PC-9 (cell line): ENCODE measurements at regions not wholly inside any gene's neighbourhood (a gene's known extent, or its start where the extent isn't known, plus 50 kb on each side); places are given as distances from the start of the nearest gene placed in this dataset.

Source experiments
- BruUV-seq: library from RNA; stranded (reverse); fragments of 400-500 nt; replicated peaks from 2 replicates; lab custom pipeline; 2021; lab: Mats Ljungman, UMichigan
- CTCF ChIA-PET: fragments of 300-600 bp; sonication (Branson Sonifier 250); formaldehyde crosslinking; loops from one replicate; lab custom pipeline; 2022; ENCODE audit warnings: antibody characterized with exemption; lab: Charles Lee
- POLR2A ChIA-PET: fragments of 300-600 bp; sonication (Branson Sonifier 250); formaldehyde crosslinking; loops from one replicate; lab custom pipeline; 2022; ENCODE audit warnings: antibody characterized with exemption; ENCODE audit not compliant: unreplicated experiment; lab: Charles Lee
- DNase-seq, 2 experiments: peaks; one replicate each; pipeline versions ENCODE4 v3.0.0 to v3.0.0-alpha.2; 2015 to 2022; ENCODE audit warnings: mixed read lengths in 1 of 2
- H2AFZ ChIP-seq: fragments of 200-600 bp; sonication (generic); 2 replicates; pipeline ENCODE4 v1.8.1; 2017; ENCODE audit warnings: antibody characterized with exemption
- H3F3A ChIP-seq: fragments of 200-600 bp; sonication (generic); 2 replicates; pipeline ENCODE4 v1.8.1; 2017; ENCODE audit warnings: antibody characterized with exemption, mild to moderate bottlenecking, low read depth; ENCODE audit not compliant: insufficient read depth
- H3K27ac ChIP-seq: fragments of 200-600 bp; sonication (generic); 2 replicates; pipeline ENCODE4 v1.6.1; 2016; ENCODE audit warnings: mixed run types
- H3K27me3 ChIP-seq: fragments of 200-600 bp; sonication (generic); 2 replicates; pipeline ENCODE4 v1.6.1; 2016; ENCODE audit warnings: low read depth, mixed run types; ENCODE audit not compliant: insufficient read depth
- H3K36me3 ChIP-seq: fragments of 200-600 bp; sonication (generic); 2 replicates; pipeline ENCODE4 v1.6.1; 2016; ENCODE audit warnings: low read depth, mixed run types
- H3K4me1 ChIP-seq: fragments of 200-600 bp; sonication (generic); replicated peaks from 2 replicates; pipeline ENCODE4 v1.6.1; 2016; ENCODE audit warnings: mixed run types; ENCODE audit not compliant: insufficient read depth
- H3K4me2 ChIP-seq: fragments of 200-600 bp; sonication (generic); 2 replicates; pipeline ENCODE4 v1.6.1; 2017; ENCODE audit warnings: mixed run types
- H3K4me3 ChIP-seq: fragments of 200-600 bp; sonication (generic); 2 replicates; pipeline ENCODE4 v1.6.1; 2016; ENCODE audit warnings: mixed run types
- H3K79me2 ChIP-seq: fragments of 200-600 bp; sonication (generic); 2 replicates; pipeline ENCODE4 v1.6.1; 2017; ENCODE audit warnings: low read depth, mixed run types
- H3K9me2 ChIP-seq: fragments of 200-600 bp; sonication (generic); 2 replicates; pipeline ENCODE4 v1.8.1; 2017; ENCODE audit warnings: mild to moderate bottlenecking; ENCODE audit not compliant: insufficient read depth
- H3K9me3 ChIP-seq: fragments of 200-600 bp; sonication (generic); 2 replicates; pipeline ENCODE4 v1.8.1; 2016; ENCODE audit warnings: low read depth; ENCODE audit not compliant: insufficient read depth
- H4K20me1 ChIP-seq: fragments of 200-600 bp; sonication (generic); 2 replicates; pipeline ENCODE4 v1.8.1; 2017; ENCODE audit not compliant: insufficient read depth
- EZH2 ChIP-seq: fragments of 200-600 bp; sonication (generic); IDR thresholded peaks from 2 replicates; pipeline ENCODE4 v1.8.0; 2017; ENCODE audit warnings: antibody characterized with exemption, low read depth
- intact Hi-C: fragments of 100-400 bp; cut with micrococcal nuclease; formaldehyde crosslinking; loops from one replicate; pipeline ENCODE4 v1.10.0; 2022; ENCODE audit not compliant: unreplicated experiment
- TF ChIP-seq, protein P1 (sequence below): fragments of 200-600 bp; sonication (generic); conservative IDR thresholded peaks from 2 replicates; pipeline ENCODE4 v1.6.1; 2017; ENCODE audit warnings: mixed run types, antibody characterized with exemption, mild to moderate bottlenecking, moderate library complexity

DNA sequence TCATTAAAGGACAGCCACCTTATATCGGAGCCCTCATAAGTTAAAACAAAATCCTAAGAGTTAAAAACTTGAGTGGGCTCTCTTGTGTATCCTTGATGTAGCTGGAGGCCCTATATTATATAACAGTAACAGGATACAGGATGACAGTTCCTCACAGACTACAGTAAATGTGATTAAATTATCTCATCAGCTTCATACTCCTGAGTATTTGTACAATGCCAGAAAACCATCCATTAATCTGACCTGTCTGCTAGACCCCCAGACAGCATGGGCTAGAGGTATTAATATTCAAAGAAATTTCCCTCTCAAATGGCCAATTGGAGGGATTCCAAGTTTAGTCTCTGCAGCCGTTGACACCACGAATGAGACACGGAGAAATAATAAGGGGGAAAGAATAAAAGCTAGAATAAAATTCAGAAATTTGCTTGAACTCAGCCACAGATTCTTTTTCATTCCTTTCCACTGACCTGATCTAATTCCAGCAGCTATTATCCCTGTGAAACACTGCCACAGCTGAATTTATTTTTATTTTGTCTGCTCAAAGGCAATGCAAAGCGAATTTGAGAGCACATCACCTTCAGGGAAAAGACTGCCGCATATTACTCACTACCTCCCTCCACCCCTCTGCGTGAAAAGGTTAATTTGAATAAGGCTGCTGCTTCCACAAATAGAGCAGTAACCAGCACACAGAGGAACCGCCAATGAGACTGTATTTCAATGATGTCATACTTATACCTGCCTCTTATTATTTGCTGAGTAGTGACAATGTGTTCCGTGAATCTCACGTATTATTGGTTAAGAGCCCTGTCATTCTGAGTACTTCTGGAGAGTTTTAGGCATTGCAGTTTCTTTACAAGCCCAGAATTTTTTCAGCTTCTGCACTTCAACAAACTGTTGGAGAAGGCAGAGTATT lies 155.9 kb upstream of the KLF12 start:
- H3K4me3 ChIP-seq = no peak overlapping the region

DNA sequence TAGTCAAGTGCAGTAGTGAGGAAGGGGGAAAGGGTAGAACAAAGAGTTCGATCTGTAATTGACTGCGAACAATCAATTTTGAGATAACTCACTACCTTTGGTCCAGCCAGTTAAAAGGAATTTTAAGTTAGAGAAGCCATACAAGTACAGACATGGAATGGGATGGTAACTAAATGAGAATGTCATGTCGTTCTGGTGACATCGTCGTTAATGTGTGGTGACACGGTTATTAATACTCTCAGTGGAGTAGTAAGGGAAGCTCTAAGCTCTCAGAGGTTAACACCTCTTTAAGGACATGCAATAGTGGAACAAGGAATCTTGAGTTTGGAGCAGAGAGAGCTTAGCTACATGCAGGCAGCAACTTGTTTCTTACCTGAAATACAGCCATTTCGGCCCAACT lies 154.9 kb upstream of the KLF12 start:
- intact Hi-C loops = loop anchor here (5.0 kb wide), 2 partner anchors 252 to 928 kb away; no protein-coding TSS in a partner anchor
- no peak overlapping the region for H3K4me2 ChIP-seq
- BruUV-seq = no TSS peak

More for the DNA sequence above, 155.9 kb upstream of the KLF12 start:
- no peaks in the 10 kb centered on the region for H3K27me3 ChIP-seq
- no peaks in the 10 kb centered on the region for H3K4me1 ChIP-seq
- no peaks in the 10 kb centered on the region for H3K79me2 ChIP-seq
- no peaks in the 10 kb centered on the region for H3F3A ChIP-seq
- no peak overlapping the region for H3K4me2 ChIP-seq
- ChIA-PET POLR2A (interaction anchor here (0.6 kb wide), 1 partner anchor 86 kb away, joined by 6 read pairs; no protein-coding TSS in a partner anchor), CTCF (interaction anchor here (0.6 to 0.9 kb wide), 2 partner anchors 279 to 1481 kb away, joined by 3 to 13 read pairs; no protein-coding TSS in a partner anchor)
- intact Hi-C loops = loop anchor here (5.0 kb wide), 2 partner anchors 253 to 927 kb away; no protein-coding TSS in a partner anchor
- DNase-seq = peak; percentile 38 to 40
- no peaks in the 10 kb centered on the region for H3K9me2 ChIP-seq
- H2AFZ ChIP-seq = no peak overlapping the region
- H4K20me1 ChIP-seq = no peaks in the 10 kb centered on the region
- no TSS peak for BruUV-seq
- TF ChIP-seq, protein P1, sequence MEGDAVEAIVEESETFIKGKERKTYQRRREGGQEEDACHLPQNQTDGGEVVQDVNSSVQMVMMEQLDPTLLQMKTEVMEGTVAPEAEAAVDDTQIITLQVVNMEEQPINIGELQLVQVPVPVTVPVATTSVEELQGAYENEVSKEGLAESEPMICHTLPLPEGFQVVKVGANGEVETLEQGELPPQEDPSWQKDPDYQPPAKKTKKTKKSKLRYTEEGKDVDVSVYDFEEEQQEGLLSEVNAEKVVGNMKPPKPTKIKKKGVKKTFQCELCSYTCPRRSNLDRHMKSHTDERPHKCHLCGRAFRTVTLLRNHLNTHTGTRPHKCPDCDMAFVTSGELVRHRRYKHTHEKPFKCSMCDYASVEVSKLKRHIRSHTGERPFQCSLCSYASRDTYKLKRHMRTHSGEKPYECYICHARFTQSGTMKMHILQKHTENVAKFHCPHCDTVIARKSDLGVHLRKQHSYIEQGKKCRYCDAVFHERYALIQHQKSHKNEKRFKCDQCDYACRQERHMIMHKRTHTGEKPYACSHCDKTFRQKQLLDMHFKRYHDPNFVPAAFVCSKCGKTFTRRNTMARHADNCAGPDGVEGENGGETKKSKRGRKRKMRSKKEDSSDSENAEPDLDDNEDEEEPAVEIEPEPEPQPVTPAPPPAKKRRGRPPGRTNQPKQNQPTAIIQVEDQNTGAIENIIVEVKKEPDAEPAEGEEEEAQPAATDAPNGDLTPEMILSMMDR = no peak
- no peak for TF ChIP-seq EZH2
- H3K27ac ChIP-seq = no peak overlapping the region
- H3K36me3 ChIP-seq = no peaks in the 10 kb centered on the region
- H3K9me3 ChIP-seq = no peaks in the 10 kb centered on the region

DNA sequence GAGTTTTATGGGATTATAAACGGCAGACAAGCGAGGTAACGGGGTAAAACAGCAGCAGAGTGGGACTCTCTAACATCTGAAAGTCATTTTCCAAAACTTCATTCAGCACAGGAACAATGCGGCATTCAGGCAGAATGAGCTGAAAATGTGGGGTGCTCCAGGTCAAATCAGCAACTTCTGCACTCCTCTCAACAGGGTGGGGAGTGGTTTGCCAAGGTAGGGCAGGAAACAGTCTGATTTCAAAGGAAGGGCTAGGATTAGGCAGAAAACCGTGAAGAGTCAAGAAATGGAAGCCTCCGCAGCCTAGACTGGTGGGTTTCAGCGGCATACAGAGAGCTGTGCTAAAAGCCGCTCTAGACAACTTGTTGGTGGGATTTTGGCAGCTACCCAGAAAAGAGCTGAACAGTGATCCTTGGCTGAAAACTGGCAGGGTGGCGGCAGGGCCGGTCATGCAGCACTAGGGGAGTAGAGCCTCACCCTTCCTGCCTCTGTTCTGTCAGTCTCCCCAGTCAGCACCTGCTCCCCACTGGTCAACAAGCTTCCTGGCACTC lies 154.2 kb upstream of the KLF12 start:
- no peaks in the 10 kb centered on the region for H3K27me3 ChIP-seq
- BruUV-seq = no TSS peak
- DNase-seq = no peak
- ChIA-PET CTCF (no interaction called here), POLR2A (no interaction called here)
- no peaks in the 10 kb centered on the region for H3K4me1 ChIP-seq
- no peaks in the 10 kb centered on the region for H3F3A ChIP-seq
- H3K9me2 ChIP-seq = no peaks in the 10 kb centered on the region
- H3K4me3 ChIP-seq = no peak overlapping the region
- no peak overlapping the region for H2AFZ ChIP-seq
- no peaks in the 10 kb centered on the region for H3K79me2 ChIP-seq
- no peaks in the 10 kb centered on the region for H3K36me3 ChIP-seq
- no peaks in the 10 kb centered on the region for H4K20me1 ChIP-seq
- TF ChIP-seq, protein P1 = no peak
- no peak for TF ChIP-seq EZH2
- H3K27ac ChIP-seq = no peak overlapping the region
- no peak overlapping the region for H3K4me2 ChIP-seq
- intact Hi-C loops = loop anchor here (5.0 kb wide), 2 partner anchors 251 to 929 kb away; no protein-coding TSS in a partner anchor
- H3K9me3 ChIP-seq = no peaks in the 10 kb centered on the region

More for the DNA sequence above, 154.9 kb upstream of the KLF12 start:
- no peaks in the 10 kb centered on the region for H3K9me3 ChIP-seq
- ChIA-PET CTCF (no interaction called here), POLR2A (no interaction called here)
- no peaks in the 10 kb centered on the region for H3K4me1 ChIP-seq
- H3F3A ChIP-seq = no peaks in the 10 kb centered on the region
- H3K27ac ChIP-seq = no peak overlapping the region
- no peak for DNase-seq
- H4K20me1 ChIP-seq = no peaks in the 10 kb centered on the region
- H3K36me3 ChIP-seq = no peaks in the 10 kb centered on the region
- TF ChIP-seq, protein P1 = no peak
- no peak for TF ChIP-seq EZH2
- H3K4me3 ChIP-seq = no peak overlapping the region
- H3K9me2 ChIP-seq = no peaks in the 10 kb centered on the region
- no peaks in the 10 kb centered on the region for H3K79me2 ChIP-seq
- H2AFZ ChIP-seq = no peak overlapping the region
- H3K27me3 ChIP-seq = no peaks in the 10 kb centered on the region
